ENCODE measurements at regions not wholly inside any gene's neighbourhood (a gene's known extent, or its start where the extent isn't known, plus 50 kb on each side); places are given as distances from the start of the nearest gene placed in this dataset.

DNA sequence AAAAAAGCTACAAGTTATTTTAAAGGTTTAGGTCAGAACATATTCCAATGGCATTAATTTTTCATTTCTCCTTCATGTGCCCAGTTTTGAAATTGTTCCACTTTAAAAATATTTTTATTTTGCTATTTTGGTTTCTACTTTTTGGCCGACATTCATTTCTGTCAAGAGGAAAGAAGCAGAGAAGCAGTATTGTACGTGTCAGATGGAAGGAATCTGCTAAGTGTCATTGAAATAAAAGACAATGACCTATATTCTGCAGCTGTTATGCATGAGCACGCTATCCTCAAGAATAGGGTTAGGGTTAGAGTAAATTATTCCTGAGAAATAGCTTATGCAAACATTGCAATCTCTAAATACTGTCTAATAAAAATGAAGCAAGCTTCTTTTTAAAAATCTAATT is 941.7 kb downstream of the TUSC7 start:
- TF ChIP-seq, protein P1, sequence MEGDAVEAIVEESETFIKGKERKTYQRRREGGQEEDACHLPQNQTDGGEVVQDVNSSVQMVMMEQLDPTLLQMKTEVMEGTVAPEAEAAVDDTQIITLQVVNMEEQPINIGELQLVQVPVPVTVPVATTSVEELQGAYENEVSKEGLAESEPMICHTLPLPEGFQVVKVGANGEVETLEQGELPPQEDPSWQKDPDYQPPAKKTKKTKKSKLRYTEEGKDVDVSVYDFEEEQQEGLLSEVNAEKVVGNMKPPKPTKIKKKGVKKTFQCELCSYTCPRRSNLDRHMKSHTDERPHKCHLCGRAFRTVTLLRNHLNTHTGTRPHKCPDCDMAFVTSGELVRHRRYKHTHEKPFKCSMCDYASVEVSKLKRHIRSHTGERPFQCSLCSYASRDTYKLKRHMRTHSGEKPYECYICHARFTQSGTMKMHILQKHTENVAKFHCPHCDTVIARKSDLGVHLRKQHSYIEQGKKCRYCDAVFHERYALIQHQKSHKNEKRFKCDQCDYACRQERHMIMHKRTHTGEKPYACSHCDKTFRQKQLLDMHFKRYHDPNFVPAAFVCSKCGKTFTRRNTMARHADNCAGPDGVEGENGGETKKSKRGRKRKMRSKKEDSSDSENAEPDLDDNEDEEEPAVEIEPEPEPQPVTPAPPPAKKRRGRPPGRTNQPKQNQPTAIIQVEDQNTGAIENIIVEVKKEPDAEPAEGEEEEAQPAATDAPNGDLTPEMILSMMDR (IDR thresholded peaks at IDR 0.05; ENCODE audit: extremely low read depth, missing control alignments) = no peak
- DNase-seq (ENCODE audit: low spot score) = no peak

DNA sequence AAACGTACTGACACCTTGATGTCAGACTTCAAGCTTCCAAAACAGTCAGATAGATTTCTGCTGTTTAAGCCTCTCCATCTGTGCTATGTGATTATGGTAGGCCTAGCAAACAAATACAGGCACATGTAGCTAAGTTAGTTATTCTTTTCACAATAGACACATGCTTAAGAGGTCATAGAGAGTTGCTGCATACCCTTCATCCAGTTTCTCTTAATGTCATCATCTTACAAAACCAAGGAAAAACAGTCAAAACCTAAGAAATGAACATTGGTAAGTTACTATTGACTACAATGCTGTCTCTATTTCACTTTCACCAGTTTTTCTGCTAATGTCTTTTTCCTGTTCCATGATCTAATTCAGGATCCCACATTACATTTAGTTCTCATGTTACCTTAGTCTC is 946.8 kb downstream of the TUSC7 start:
- no peak for DNase-seq (ENCODE audit: low spot score)
- TF ChIP-seq, protein P1 (IDR thresholded peaks at IDR 0.05; ENCODE audit: extremely low read depth, missing control alignments) = no peak

DNA sequence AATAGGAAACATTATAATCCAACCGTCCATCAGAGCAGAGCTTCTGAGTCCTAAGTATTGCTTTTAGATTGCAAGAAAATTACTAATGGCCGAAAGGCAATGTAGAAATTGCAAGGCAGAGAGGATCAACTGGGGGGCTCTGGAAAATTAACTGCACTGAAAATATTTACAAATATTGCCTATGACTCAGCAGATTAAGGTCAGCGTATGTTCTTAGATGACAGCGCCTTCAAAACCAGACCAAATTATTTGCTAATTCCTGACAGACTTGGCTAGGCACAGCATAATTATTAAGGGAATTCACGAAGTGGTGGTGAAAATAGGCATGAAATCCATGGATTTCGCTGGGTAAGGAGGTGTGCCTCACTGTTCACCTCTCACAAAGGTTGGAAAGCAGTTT is 947.7 kb downstream of the TUSC7 start:
- TF ChIP-seq, protein P1 (IDR thresholded peaks at IDR 0.05; ENCODE audit: extremely low read depth, missing control alignments) = no peak

DNA sequence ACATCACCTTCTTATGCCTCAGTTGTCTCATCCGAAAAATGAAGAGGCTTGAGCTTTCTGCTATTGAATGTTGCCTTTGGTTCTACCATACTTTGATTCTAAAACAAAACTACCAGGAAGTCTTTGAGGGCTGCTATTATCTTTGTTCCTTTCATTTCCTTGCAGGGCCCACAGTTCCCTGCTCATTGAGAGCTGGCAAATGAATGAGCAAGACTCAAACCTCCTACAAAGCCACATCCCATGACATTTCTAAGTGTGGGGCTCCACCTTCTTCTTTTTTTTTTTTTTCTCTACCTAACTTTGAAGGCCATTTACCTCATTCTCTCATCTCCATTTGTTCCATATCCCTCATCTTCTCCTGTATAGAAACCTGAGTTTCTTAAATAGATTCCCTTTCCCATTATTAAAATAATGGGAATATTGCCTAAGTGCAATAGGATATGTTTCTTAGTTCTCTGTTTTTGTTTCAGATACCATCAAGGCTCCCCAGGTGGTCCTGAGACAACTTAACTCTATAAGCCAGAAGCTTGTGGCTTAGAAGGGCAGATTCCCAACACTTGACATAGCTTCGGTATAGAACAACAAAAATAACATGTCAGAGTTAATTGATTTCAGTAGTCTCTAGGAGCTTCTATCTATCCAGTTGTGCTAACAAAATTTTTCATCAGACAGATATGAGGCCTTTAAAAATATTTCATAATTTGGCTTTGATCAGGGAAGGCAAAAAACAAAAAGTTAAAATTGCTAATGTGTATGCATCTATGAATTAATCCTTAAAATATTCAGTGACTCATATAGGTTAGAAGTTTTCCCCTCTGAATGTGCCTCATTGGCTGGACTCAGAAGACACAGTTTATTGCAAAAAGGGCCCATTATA is 951.6 kb downstream of the TUSC7 start:
- DNase-seq (ENCODE audit: low spot score) = no peak
- TF ChIP-seq, protein P1 (IDR thresholded peaks at IDR 0.05; ENCODE audit: extremely low read depth, missing control alignments) = no peak

More for the DNA sequence above, 947.7 kb downstream of the TUSC7 start:
- DNase-seq (ENCODE audit: low spot score) = no peak

DNA sequence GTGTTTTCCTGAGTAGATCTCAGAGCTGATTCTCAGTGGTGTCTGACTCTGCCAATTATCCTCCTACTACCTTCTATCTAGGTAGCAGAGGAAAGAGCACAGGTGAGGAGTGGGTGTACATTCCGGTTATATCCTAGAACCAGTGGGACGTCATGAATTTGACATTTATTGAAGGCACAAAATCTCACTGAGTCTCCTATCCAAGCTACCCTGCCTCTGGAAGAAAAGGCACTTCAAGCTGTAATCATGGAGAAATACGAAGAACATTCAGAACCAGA is 952.2 kb downstream of the TUSC7 start:
- no peak for DNase-seq (ENCODE audit: low spot score)
- TF ChIP-seq, protein P1 (IDR thresholded peaks at IDR 0.05; ENCODE audit: extremely low read depth, missing control alignments) = no peak

DNA sequence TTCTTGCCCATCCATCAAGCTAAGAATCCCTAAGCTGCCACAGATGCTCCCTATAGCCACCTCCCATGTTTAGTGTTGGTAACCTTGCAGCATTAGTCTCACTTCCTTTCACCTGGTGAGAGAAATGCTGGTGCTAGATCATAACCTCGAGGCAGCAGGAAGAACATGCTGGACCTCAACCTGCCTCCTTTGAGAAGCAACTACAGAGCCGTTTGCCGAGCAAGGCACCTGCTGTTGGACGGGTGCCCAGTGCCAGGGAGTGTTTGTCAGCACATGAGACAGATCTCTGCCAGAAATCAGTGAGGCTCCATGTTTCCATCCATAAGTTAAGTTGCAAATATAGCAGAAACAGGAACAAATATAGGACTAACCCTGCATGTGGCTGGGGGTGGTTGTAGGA is 955.7 kb downstream of the TUSC7 start:
- DNase-seq (ENCODE audit: low spot score) = no peak
- TF ChIP-seq, protein P1 (IDR thresholded peaks at IDR 0.05; ENCODE audit: extremely low read depth, missing control alignments) = no peak

DNA sequence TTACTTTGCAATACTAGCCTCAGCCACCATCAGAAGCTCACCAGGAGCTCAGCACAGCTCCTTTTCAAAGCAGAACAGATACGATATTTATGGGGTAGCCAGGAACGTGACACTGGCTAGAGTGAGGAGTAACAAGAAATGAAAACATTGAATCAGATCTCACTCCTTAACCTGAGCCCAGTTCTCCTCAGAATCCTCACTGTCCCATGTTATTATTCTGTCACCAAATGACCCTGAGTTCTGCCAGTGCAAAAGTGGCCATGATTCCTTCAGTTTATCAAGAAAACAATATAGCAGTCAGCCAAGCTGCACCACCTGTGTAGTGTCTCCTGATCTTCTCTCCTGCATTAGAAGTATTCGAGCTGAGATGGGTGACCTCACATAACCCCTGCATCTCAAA is 956.7 kb downstream of the TUSC7 start:
- no peak for DNase-seq (ENCODE audit: low spot score)

More for the DNA sequence above, 956.7 kb downstream of the TUSC7 start:
- TF ChIP-seq, protein P1 (IDR thresholded peaks at IDR 0.05; ENCODE audit: extremely low read depth, missing control alignments) = no peak

Data from GM20000 (cell line).